ENCODE measurements at regions not wholly inside any gene's neighbourhood (a gene's known extent, or its start where the extent isn't known, plus 50 kb on each side); places are given as distances from the start of the nearest gene placed in this dataset.

DNA sequence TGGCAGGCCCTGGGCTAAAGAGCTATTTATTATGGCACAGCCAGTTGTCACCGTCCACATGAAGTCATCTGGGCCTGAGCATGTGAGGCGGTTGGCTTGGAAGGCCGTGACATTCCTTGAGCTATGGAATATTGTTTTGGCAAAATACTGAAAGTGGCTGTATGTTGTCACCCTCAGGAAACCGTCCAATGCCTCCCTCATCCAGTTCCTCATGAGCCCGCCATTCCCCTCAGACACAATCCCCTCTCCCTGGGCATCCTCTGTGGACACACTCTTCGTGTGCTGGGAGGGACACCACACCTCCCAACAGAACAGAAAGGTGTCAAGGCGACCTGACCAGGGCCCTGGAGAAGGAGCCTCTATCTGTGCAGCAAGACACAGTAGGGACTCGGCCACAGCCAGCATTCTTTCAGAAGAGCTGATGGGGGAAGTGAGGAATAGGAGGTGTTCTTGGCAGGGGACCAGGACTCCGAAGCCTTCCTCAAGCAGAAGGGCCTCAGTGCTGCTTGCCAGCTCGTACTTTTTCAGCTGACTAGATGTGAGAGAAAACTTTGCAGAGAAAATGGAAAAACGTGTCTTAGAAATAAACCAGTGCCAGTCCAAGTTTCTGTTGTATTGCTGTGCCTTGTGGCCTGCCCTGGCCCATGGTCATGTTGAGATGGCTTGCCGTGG lies 120.5 kb downstream of the SOD2 start:
- H3K4me1 ChIP-seq (ENCODE audit: insufficient read depth, low read length, poor library complexity, severe bottlenecking), result no peaks in the 10 kb centered on the region
- no peaks in the 10 kb centered on the region for H3K36me3 ChIP-seq (ENCODE audit: insufficient read depth, low read length)
- TF ChIP-seq, protein P1, sequence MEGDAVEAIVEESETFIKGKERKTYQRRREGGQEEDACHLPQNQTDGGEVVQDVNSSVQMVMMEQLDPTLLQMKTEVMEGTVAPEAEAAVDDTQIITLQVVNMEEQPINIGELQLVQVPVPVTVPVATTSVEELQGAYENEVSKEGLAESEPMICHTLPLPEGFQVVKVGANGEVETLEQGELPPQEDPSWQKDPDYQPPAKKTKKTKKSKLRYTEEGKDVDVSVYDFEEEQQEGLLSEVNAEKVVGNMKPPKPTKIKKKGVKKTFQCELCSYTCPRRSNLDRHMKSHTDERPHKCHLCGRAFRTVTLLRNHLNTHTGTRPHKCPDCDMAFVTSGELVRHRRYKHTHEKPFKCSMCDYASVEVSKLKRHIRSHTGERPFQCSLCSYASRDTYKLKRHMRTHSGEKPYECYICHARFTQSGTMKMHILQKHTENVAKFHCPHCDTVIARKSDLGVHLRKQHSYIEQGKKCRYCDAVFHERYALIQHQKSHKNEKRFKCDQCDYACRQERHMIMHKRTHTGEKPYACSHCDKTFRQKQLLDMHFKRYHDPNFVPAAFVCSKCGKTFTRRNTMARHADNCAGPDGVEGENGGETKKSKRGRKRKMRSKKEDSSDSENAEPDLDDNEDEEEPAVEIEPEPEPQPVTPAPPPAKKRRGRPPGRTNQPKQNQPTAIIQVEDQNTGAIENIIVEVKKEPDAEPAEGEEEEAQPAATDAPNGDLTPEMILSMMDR (conservative IDR thresholded peaks at IDR 0.05; ENCODE audit: low read length), result no peak
- no peak for TF ChIP-seq EZH2phosphoT487 (IDR thresholded peaks at IDR 0.05; ENCODE audit: borderline replicate concordance, low read depth, low read length)
- no peak overlapping the region for H3K4me3 ChIP-seq (ENCODE audit: low read depth, low read length, poor library complexity, severe bottlenecking)
- no peaks in the 10 kb centered on the region for H3K79me2 ChIP-seq (ENCODE audit: insufficient read depth, low read depth, low read length)
- no peak overlapping the region for H3K4me2 ChIP-seq (ENCODE audit: low read length)
- intact Hi-C loops (cut with micrococcal nuclease; ENCODE audit: unreplicated experiment), result no loop called here
- H3K27ac ChIP-seq (ENCODE audit: low read depth, low read length, poor library complexity, severe bottlenecking), result no peak overlapping the region
- H2AFZ ChIP-seq (ENCODE audit: low read length), result no peak overlapping the region
- CTCF ChIA-PET (ENCODE audit: unreplicated experiment), result no interaction called here
- DNase-seq (ENCODE audit: low spot score), result no peak
- POLR2A ChIA-PET, result interaction anchor here (0.5 to 1.5 kb wide), 4 partner anchors 9 to 240 kb away, joined by 3 to 5 read pairs (median 3); no protein-coding TSS in a partner anchor
- no peaks in the 10 kb centered on the region for H4K20me1 ChIP-seq (ENCODE audit: insufficient read depth, low read length)
- H3K9me3 ChIP-seq (ENCODE audit: low read length), result peaks cover 9% of the 10 kb centered on the region; the same call in 1 of the 2 replicates
- H3K9me2 ChIP-seq (ENCODE audit: insufficient read depth, low read length), result no peaks in the 10 kb centered on the region
- no TSS peak for BruUV-seq (replicated peaks)

DNA sequence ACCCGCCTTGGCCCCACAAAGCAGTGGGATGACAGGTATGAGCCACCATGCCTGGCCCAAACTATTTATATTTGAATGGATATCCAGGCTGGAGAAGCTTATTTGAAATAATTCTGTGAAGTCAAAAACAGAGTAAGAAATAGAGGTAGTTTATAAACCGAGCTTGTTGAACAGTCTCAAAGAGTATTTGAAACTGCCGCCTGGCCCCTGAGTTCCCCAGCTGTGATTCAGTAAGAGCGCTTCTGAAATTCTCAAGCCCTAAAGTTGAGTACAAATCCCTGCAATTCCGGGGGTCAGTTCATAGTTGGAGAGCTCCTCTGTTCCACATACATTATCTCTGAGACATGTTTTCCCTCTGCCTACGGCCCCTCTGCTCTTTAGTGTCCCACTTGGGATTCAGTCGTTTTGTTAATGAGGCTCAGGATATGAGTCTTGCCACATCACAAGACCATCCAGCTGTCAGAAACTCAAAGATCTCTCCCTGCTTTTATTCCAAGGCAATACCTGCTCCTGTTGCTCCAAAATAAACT lies 127.8 kb downstream of the SOD2 start:
- no peaks in the 10 kb centered on the region for H3K79me2 ChIP-seq (ENCODE audit: insufficient read depth, low read depth, low read length)
- H3K9me3 ChIP-seq (ENCODE audit: low read length), result peaks cover 9% of the 10 kb centered on the region; the same call in 1 of the 2 replicates
- POLR2A ChIA-PET, result interaction anchor here (0.6 to 1.2 kb wide), 4 partner anchors 9 to 382 kb away, joined by 3 read pairs; no protein-coding TSS in a partner anchor
- intact Hi-C loops (cut with micrococcal nuclease; ENCODE audit: unreplicated experiment), result no loop called here
- H3K36me3 ChIP-seq (ENCODE audit: insufficient read depth, low read length), result no peaks in the 10 kb centered on the region
- no peaks in the 10 kb centered on the region for H4K20me1 ChIP-seq (ENCODE audit: insufficient read depth, low read length)
- BruUV-seq (replicated peaks), result no TSS peak
- no peak overlapping the region for H3K4me3 ChIP-seq (ENCODE audit: low read depth, low read length, poor library complexity, severe bottlenecking)
- H3K4me2 ChIP-seq (ENCODE audit: low read length), result no peak overlapping the region
- TF ChIP-seq EZH2phosphoT487 (IDR thresholded peaks at IDR 0.05; ENCODE audit: borderline replicate concordance, low read depth, low read length), result no peak
- TF ChIP-seq, protein P1 (conservative IDR thresholded peaks at IDR 0.05; ENCODE audit: low read length), result no peak
- H3K27ac ChIP-seq (ENCODE audit: low read depth, low read length, poor library complexity, severe bottlenecking), result no peak overlapping the region
- CTCF ChIA-PET (ENCODE audit: unreplicated experiment), result no interaction called here
- no peaks in the 10 kb centered on the region for H3K9me2 ChIP-seq (ENCODE audit: insufficient read depth, low read length)
- no peak overlapping the region for H2AFZ ChIP-seq (ENCODE audit: low read length)
- DNase-seq (ENCODE audit: low spot score), result no peak
- no peaks in the 10 kb centered on the region for H3K4me1 ChIP-seq (ENCODE audit: insufficient read depth, low read length, poor library complexity, severe bottlenecking)

DNA sequence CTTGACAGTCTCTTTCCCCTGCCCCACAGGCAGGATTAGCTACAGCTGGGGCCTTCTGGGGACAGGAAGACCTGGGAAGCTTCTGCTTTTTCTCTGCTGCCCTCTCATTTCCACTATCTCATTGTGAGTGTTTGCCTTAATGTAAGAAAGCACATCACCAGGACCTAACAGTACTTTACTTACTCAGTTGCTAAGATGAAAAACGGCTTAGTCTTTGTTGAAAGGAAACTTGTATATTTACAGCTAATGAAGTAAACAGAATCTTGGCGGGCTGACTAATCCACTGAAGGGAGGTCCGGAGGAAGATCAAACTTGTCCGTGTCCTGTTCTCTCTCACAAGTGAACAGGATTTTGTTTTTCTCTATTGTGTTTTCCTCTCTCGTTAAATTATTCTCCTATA lies 128.6 kb downstream of the SOD2 start:
- CTCF ChIA-PET (ENCODE audit: unreplicated experiment), result interaction anchor here (1.0 kb wide), 1 partner anchor 15 kb away, joined by 3 read pairs; no protein-coding TSS in a partner anchor
- H3K36me3 ChIP-seq (ENCODE audit: insufficient read depth, low read length), result no peaks in the 10 kb centered on the region

More for the DNA sequence above, 128.6 kb downstream of the SOD2 start:
- POLR2A ChIA-PET, result interaction anchor here (0.6 to 1.2 kb wide), 3 partner anchors 8 to 381 kb away, joined by 3 read pairs; no protein-coding TSS in a partner anchor
- H3K9me3 ChIP-seq (ENCODE audit: low read length), result peaks cover 4% of the 10 kb centered on the region; the same call in 1 of the 2 replicates
- no TSS peak for BruUV-seq (replicated peaks)
- no peak overlapping the region for H2AFZ ChIP-seq (ENCODE audit: low read length)
- no peak overlapping the region for H3K4me3 ChIP-seq (ENCODE audit: low read depth, low read length, poor library complexity, severe bottlenecking)
- H3K9me2 ChIP-seq (ENCODE audit: insufficient read depth, low read length), result no peaks in the 10 kb centered on the region
- TF ChIP-seq, protein P1 (conservative IDR thresholded peaks at IDR 0.05; ENCODE audit: low read length), result no peak
- TF ChIP-seq EZH2phosphoT487 (IDR thresholded peaks at IDR 0.05; ENCODE audit: borderline replicate concordance, low read depth, low read length), result no peak
- H3K4me2 ChIP-seq (ENCODE audit: low read length), result no peak overlapping the region
- no peak overlapping the region for H3K27ac ChIP-seq (ENCODE audit: low read depth, low read length, poor library complexity, severe bottlenecking)
- no peak for DNase-seq (ENCODE audit: low spot score)
- H3K79me2 ChIP-seq (ENCODE audit: insufficient read depth, low read depth, low read length), result no peaks in the 10 kb centered on the region
- H3K4me1 ChIP-seq (ENCODE audit: insufficient read depth, low read length, poor library complexity, severe bottlenecking), result no peaks in the 10 kb centered on the region
- H4K20me1 ChIP-seq (ENCODE audit: insufficient read depth, low read length), result no peaks in the 10 kb centered on the region
- intact Hi-C loops (cut with micrococcal nuclease; ENCODE audit: unreplicated experiment), result no loop called here

Measured in OCI-LY7 (cell line).